HCT116 (cell line): ENCODE measurements at regions not wholly inside any gene's neighbourhood (a gene's known extent, or its start where the extent isn't known, plus 50 kb on each side); places are given as distances from the start of the nearest gene placed in this dataset.

Experiments
- ATAC-seq: fragments of 200-7000 bp; cut with Tn5 transposase; 2 replicates; pipeline ENCODE4 v1.9.1; 2020; ENCODE audit warnings: mild to moderate bottlenecking, moderate library complexity
- BruUV-seq: library from RNA; stranded (reverse); fragments of 400-500 nt; replicated peaks from 2 replicates; lab custom pipeline; 2021; lab: Mats Ljungman, UMichigan
- CTCF ChIA-PET: fragments of 300-600 bp; sonication (Branson Sonifier 250); formaldehyde crosslinking; loops from one replicate; lab custom pipeline; 2021; ENCODE audit warnings: antibody characterized with exemption; lab: Charles Lee
- POLR2A ChIA-PET: fragments of 300-600, 350-600 bp; sonication (Branson Sonifier 250); formaldehyde crosslinking; loops from one replicate; lab custom pipeline; 2021; ENCODE audit warnings: antibody characterized with exemption; lab: Charles Lee
- RAD21 ChIA-PET, 2 experiments: fragments of 300-600 bp; sonication (Branson Sonifier 250); formaldehyde crosslinking; loops; one replicate each; lab custom pipeline; 2023; ENCODE audit warnings: low total read pairs in 2 of 2; ENCODE audit not compliant: uncharacterized antibody in 2 of 2, unreplicated experiment in 2 of 2, low non-redundant PET in 1 of 2; lab: Charles Lee
- DNase-seq: peaks from one replicate; pipeline ENCODE4 v3.0.0-alpha.2; 2010; ENCODE audit warnings: low read depth, low spot score
- H2AFZ ChIP-seq: fragments of 200-600 bp; shearing (Covaris generic), sonication (generic); 2 replicates; pipeline ENCODE4 v1.6.1; 2017; ENCODE audit warnings: low read depth, mixed run types, mixed read lengths, antibody characterized with exemption, low read length; ENCODE audit not compliant: poor library complexity, severe bottlenecking
- H3K27ac ChIP-seq: 2 replicates; pipeline ENCODE4 v1.5.1; 2012; ENCODE audit warnings: low read depth, low read length
- H3K27me3 ChIP-seq: fragments of 200-600 bp; sonication (generic); 2 replicates; pipeline ENCODE4 v1.6.1; 2016; ENCODE audit warnings: mixed run types, low read length, mixed read lengths; ENCODE audit not compliant: insufficient read depth
- H3K36me3 ChIP-seq, 2 experiments: fragments of 200-500 bp in 1 of 2; fragments of 200-600 bp in 1 of 2; sonication (Bioruptor generic) in 1 of 2; sonication (generic) in 1 of 2; 2 replicates each; pipeline versions ENCODE4 v1.5.1 to v1.6.1; 2014 to 2016; ENCODE audit warnings: low read length in 2 of 2, inconsistent platforms in 1 of 2, mixed read lengths in 1 of 2, mixed run types in 1 of 2; ENCODE audit not compliant: insufficient read depth in 2 of 2, control insufficient read depth in 1 of 2
- H3K4me1 ChIP-seq, 2 experiments: fragments of 200-600 bp in 1 of 2; sonication (generic) in 1 of 2; 2 replicates each; pipeline versions ENCODE4 v1.5.1 to v1.6.1; 2012 to 2017; ENCODE audit warnings: low read length in 2 of 2, inconsistent platforms in 1 of 2, mild to moderate bottlenecking in 1 of 2, mixed read lengths in 1 of 2, mixed run types in 1 of 2, moderate library complexity in 1 of 2; ENCODE audit not compliant: insufficient read depth in 2 of 2, control insufficient read depth in 1 of 2
- H3K4me2 ChIP-seq: fragments of 200-600 bp; sonication (generic); 2 replicates; pipeline ENCODE4 v1.6.1; 2017; ENCODE audit warnings: mixed run types, low read length, mixed read lengths
- H3K4me3 ChIP-seq, 2 experiments: fragments of 200-600 bp in 1 of 2; sonication (generic) in 1 of 2; replicated peaks in 1 of 2; 2 replicates each; pipeline ENCODE4 v1.5.1; 2011 to 2016; ENCODE audit warnings: low read length in 2 of 2, control low read depth in 1 of 2, low read depth in 1 of 2, mild to moderate bottlenecking in 1 of 2, mixed read lengths in 1 of 2, mixed run types in 1 of 2
- H3K79me2 ChIP-seq: fragments of 200-600 bp; sonication (generic); 2 replicates; pipeline ENCODE4 v1.6.1; 2017; ENCODE audit warnings: mild to moderate bottlenecking, mixed run types, low read length, moderate library complexity, mixed read lengths; ENCODE audit not compliant: insufficient read depth
- H3K9ac ChIP-seq: fragments of 200-600 bp; sonication (generic); 2 replicates; pipeline ENCODE4 v1.6.1; 2016; ENCODE audit warnings: low read length, mixed read lengths
- H3K9me2 ChIP-seq: fragments of 200-600 bp; sonication (generic), shearing (Covaris generic); 2 replicates; pipeline ENCODE4 v1.6.1; 2017; ENCODE audit warnings: mixed run types, mild to moderate bottlenecking, moderate library complexity; ENCODE audit not compliant: insufficient read depth
- H3K9me3 ChIP-seq, 2 experiments: fragments of 200-500 bp in 1 of 2; fragments of 200-600 bp in 1 of 2; sonication (Bioruptor generic) in 1 of 2; sonication (generic) in 1 of 2; 2 replicates each; pipeline ENCODE4 v1.6.1; 2014 to 2017; ENCODE audit warnings: low read length in 2 of 2, mixed read lengths in 2 of 2, inconsistent platforms in 1 of 2, low read depth in 1 of 2, mild to moderate bottlenecking in 1 of 2, mixed run types in 1 of 2, moderate library complexity in 1 of 2; ENCODE audit not compliant: control insufficient read depth in 1 of 2, insufficient read depth in 1 of 2
- H4K20me1 ChIP-seq: fragments of 200-600 bp; sonication (generic), shearing (Covaris generic); 2 replicates; pipeline ENCODE4 v1.6.1; 2017; ENCODE audit warnings: mixed run types, mild to moderate bottlenecking, moderate library complexity; ENCODE audit not compliant: insufficient read depth
- EGR1 ChIP-seq: IDR thresholded peaks from 2 replicates; pipeline ENCODE4 v1.6.1; 2012; ENCODE audit warnings: low read depth
- ELF1 ChIP-seq: IDR thresholded peaks from 2 replicates; pipeline ENCODE4 v1.6.1; 2012; ENCODE audit warnings: low read depth, borderline replicate concordance
- EZH2phosphoT487 ChIP-seq: fragments of 200-600 bp; IDR thresholded peaks from 2 replicates; pipeline ENCODE4 v1.6.1; 2018; ENCODE audit warnings: antibody characterized with exemption, borderline replicate concordance
- FOSL1 ChIP-seq: IDR thresholded peaks from 2 replicates; pipeline ENCODE4 v1.6.1; 2012; ENCODE audit warnings: low read depth
- JUND ChIP-seq: IDR thresholded peaks from 2 replicates; pipeline ENCODE4 v1.6.1; 2012
- POLR2AphosphoS5 ChIP-seq: IDR thresholded peaks from 2 replicates; pipeline ENCODE4 v1.6.1; 2011; ENCODE audit warnings: mild to moderate bottlenecking, low read depth, low read length, moderate library complexity
- RAD21 ChIP-seq: IDR thresholded peaks from 2 replicates; pipeline ENCODE4 v1.6.1; 2012; ENCODE audit warnings: low read depth, mild to moderate bottlenecking
- SIN3A ChIP-seq: IDR thresholded peaks from 2 replicates; pipeline ENCODE4 v1.6.1; 2012; ENCODE audit warnings: low read depth
- SP1 ChIP-seq: IDR thresholded peaks from 2 replicates; pipeline ENCODE4 v1.6.1; 2012; ENCODE audit warnings: low read depth
- TCF7L2 ChIP-seq: IDR thresholded peaks from 2 replicates; pipeline ENCODE4 v1.7.0; 2011; ENCODE audit warnings: borderline replicate concordance, inconsistent platforms; ENCODE audit not compliant: insufficient read depth, insufficient read length; ENCODE audit errors: extremely low read depth
- YY1 ChIP-seq: IDR thresholded peaks from 2 replicates; pipeline ENCODE4 v1.6.1; 2011; ENCODE audit warnings: low read length, low read depth, moderate library complexity, mild to moderate bottlenecking; ENCODE audit not compliant: insufficient replicate concordance; ENCODE audit errors: extremely low read depth
- ZFX ChIP-seq: fragments of 450-650 bp; IDR thresholded peaks from 2 replicates; pipeline ENCODE4 v1.6.1; 2017
- intact Hi-C: fragments of 100-400 bp; cut with micrococcal nuclease; formaldehyde crosslinking; loops from 2 replicates; pipeline ENCODE4 v1.10.0; 2022
- TF ChIP-seq, protein P1 (sequence below): IDR thresholded peaks from 2 replicates; pipeline ENCODE4 v1.6.1; 2012
- TF ChIP-seq, protein P2 (sequence below): IDR thresholded peaks from 2 replicates; pipeline ENCODE4 v1.6.1; 2011; ENCODE audit warnings: mild to moderate bottlenecking, low read length, moderate library complexity; ENCODE audit not compliant: insufficient replicate concordance; ENCODE audit errors: extremely low read depth

DNA sequence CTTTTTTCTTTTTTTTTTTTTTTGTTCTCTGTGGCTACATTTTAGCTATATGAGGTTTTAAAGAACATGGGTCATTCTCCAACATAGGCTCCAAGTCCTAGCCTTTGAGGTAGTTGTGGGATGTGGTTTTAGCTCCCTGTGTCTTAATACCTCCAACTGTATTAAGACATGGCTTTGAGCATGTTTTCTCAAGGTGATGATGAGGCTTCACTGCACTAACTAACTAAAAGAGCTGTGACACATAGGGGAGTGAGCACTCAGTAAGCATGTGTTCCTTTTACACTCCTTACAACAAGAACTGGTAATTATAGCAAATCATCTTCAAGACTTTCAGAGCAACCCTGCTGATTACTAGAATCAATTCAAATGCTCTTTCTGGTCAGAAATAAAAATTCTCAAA, 333.6 kb upstream of the CCNH start:
- intact Hi-C loops, result no loop called here
- Histone ChIP-seq H3K4me2 (peak overlapping the region; percentile 44), H3K27ac (no peak overlapping the region), H3K79me2 (no peaks in the 10 kb centered on the region), H3K4me1 (peaks cover 0 to 21% of the 10 kb centered on the region in 2 experiments; a peak in 2 of 4 replicates), H3K9me2 (no peaks in the 10 kb centered on the region), H4K20me1 (no peaks in the 10 kb centered on the region), H3K9ac (no peak overlapping the region), H3K4me3 (no peak overlapping the region)
- ATAC-seq, result peak; percentile 35; the same call in 1 of the 2 replicates
- POLR2A ChIA-PET, result no interaction called here
- TF ChIP-seq SIN3A (no peak), ZFX (no peak), TCF7L2 (no peak), RAD21 (no peak), ELF1 (no peak)
- TF ChIP-seq, all 23 proteins: peak for 0
- H3K9me3 ChIP-seq, result no peaks in the 10 kb centered on the region
- RAD21 ChIA-PET, result no interaction called here
- no peaks in the 10 kb centered on the region for H3K27me3 ChIP-seq
- CTCF ChIA-PET, result no interaction called here
- no peaks in the 10 kb centered on the region for H3K36me3 ChIP-seq
- peak; percentile 24 for DNase-seq
- H2AFZ ChIP-seq, result no peak overlapping the region
- BruUV-seq, result no TSS peak

DNA sequence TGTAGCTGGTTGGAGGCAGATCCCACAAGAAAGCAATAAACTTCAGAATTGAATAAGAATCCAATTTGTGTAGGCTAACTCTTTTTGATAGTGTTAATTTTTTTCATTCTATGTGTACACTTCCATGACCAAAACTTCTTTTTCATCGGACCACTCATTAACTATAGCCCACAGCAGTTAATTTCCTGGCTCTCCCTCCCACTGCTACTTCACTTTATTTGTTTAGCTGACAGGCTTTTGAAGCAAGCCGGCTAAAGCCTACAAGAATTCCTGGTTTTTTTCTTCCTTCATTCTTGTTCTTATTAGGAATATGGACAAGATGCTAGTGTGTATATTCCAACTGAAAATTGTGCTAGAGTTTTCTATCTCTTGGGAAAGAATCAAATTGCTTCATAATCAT, 329.2 kb upstream of the CCNH start:
- Histone ChIP-seq H3K4me3 (no peak overlapping the region), H3K9me2 (no peaks in the 10 kb centered on the region), H3K79me2 (no peaks in the 10 kb centered on the region), H3K9ac (no peak overlapping the region), H2AFZ (no peak overlapping the region), H3K36me3 (no peaks in the 10 kb centered on the region), H3K27me3 (no peaks in the 10 kb centered on the region), H4K20me1 (no peaks in the 10 kb centered on the region), H3K27ac (no peak overlapping the region), H3K4me2 (no peak overlapping the region), H3K4me1 (peaks cover 0 to 14% of the 10 kb centered on the region in 2 experiments; a peak in 2 of 4 replicates), H3K9me3 (no peaks in the 10 kb centered on the region)
- intact Hi-C loops, result no loop called here
- BruUV-seq, result no TSS peak
- ATAC-seq (no peak), DNase-seq (no peak)
- POLR2A ChIA-PET, result no interaction called here
- no peak for TF ChIP-seq POLR2AphosphoS5
- TF ChIP-seq SIN3A, result no peak
- TF ChIP-seq TCF7L2, result no peak
- TF ChIP-seq ZFX, result no peak
- no peak for TF ChIP-seq YY1
- TF ChIP-seq SP1, result no peak
- no peak for TF ChIP-seq EGR1
- no peak for TF ChIP-seq JUND
- TF ChIP-seq RAD21, result no peak
- no peak for TF ChIP-seq EZH2phosphoT487
- no peak for TF ChIP-seq FOSL1
- TF ChIP-seq, protein P1, sequence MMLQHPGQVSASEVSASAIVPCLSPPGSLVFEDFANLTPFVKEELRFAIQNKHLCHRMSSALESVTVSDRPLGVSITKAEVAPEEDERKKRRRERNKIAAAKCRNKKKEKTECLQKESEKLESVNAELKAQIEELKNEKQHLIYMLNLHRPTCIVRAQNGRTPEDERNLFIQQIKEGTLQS, result no peak
- TF ChIP-seq, protein P2, sequence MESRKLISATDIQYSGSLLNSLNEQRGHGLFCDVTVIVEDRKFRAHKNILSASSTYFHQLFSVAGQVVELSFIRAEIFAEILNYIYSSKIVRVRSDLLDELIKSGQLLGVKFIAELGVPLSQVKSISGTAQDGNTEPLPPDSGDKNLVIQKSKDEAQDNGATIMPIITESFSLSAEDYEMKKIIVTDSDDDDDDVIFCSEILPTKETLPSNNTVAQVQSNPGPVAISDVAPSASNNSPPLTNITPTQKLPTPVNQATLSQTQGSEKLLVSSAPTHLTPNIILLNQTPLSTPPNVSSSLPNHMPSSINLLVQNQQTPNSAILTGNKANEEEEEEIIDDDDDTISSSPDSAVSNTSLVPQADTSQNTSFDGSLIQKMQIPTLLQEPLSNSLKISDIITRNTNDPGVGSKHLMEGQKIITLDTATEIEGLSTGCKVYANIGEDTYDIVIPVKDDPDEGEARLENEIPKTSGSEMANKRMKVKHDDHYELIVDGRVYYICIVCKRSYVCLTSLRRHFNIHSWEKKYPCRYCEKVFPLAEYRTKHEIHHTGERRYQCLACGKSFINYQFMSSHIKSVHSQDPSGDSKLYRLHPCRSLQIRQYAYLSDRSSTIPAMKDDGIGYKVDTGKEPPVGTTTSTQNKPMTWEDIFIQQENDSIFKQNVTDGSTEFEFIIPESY, result no peak
- RAD21 ChIA-PET, result no interaction called here
- CTCF ChIA-PET, result no interaction called here
